HUES64 (cell line): ENCODE measurements at regions not wholly inside any gene's neighbourhood (a gene's known extent, or its start where the extent isn't known, plus 50 kb on each side); places are given as distances from the start of the nearest gene placed in this dataset.
"Not testable (repeated sequence)": the region's sequence is repeated elsewhere in the genome, so short reads cannot be mapped to it uniquely, and the experiment has no call there.

Experiments
- H3K27ac ChIP-seq: 2 replicates; pipeline ENCODE4 v1.7.0; 2013; ENCODE audit warnings: low read depth, low read length, inconsistent platforms
- H3K27me3 ChIP-seq: 2 replicates; pipeline ENCODE4 v1.6.1; 2013; ENCODE audit warnings: mild to moderate bottlenecking, low read length; ENCODE audit not compliant: insufficient read depth
- H3K36me3 ChIP-seq: 2 replicates; pipeline ENCODE4 v1.6.1; 2013; ENCODE audit warnings: mild to moderate bottlenecking, low read length; ENCODE audit not compliant: insufficient read depth
- H3K4me1 ChIP-seq: 2 replicates; pipeline ENCODE4 v1.6.1; 2013; ENCODE audit warnings: mild to moderate bottlenecking, low read length, moderate library complexity; ENCODE audit not compliant: insufficient read depth
- H3K4me3 ChIP-seq: 2 replicates; pipeline ENCODE4 v1.5.1; 2013; ENCODE audit warnings: mild to moderate bottlenecking, low read length, moderate library complexity
- H3K9ac ChIP-seq: 2 replicates; pipeline ENCODE4 v1.6.1; 2013; ENCODE audit warnings: mild to moderate bottlenecking, low read depth, low read length
- H3K9me3 ChIP-seq: 2 replicates; pipeline ENCODE4 v1.6.1; 2013; ENCODE audit warnings: low read depth, low read length; ENCODE audit not compliant: insufficient read depth
- WGBS: fragments of 150-250, 120-280 bp; methylation state at CpG from one replicate; pipeline ENCODE4 v1.1.7; 2013; ENCODE audit warnings: missing lambda C conversion rate; 5-methylcytosine and 5-hydroxymethylcytosine counted together

DNA sequence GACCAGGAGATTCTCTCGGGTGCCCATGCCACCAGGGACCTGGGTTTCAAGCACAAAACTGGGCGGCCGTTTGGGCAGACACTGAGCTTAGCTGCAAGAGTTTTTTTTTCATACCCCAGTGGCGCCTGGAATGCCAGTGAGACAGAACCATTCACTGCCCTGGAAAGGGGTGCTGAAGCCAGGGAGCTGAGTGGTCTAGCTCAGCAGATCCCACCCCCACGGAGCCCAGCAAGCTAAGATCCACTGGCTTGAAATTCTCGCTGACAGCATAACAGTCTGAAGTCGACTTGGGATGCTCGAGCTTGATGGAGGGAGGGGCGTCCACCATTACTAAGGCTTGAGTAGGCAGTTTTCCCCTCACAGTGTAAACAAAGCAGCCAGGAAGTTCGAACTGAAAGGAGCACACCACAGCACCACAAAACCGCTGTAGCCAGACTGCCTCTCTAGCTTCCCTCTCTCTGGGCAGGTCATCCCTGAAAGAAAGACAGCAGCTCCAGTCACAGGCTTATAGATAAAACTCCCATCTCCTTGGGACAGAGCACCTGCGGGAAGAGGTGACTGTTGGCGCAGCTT is 157.7 kb downstream of the GIPC2 start:
- H3K9ac ChIP-seq: not testable (repeated sequence)
- WGBS: 80% methylated on average over 13 of the region's 13 CpGs

DNA sequence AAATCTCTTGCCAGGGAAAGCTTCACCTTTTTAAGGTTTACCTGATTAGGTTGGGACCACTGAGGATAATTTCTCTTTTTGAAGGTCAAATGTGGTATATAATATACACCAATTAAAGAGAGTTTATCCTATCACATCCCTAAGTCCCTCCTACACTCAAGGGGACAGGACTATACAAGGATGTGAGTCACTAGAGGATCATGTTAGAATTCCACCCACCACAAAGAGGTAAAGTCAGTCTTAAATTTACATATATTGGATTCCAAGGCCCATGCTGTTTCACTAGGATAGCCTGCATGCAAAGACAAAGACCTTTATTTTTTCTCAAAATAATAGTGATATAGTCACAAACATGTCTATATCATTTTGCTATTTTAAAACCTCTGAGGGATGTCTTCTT is 164.4 kb downstream of the GIPC2 start:
- no peaks in the 10 kb centered on the region for H3K27me3 ChIP-seq
- H3K9me3 ChIP-seq: no peaks in the 10 kb centered on the region
- H3K27ac ChIP-seq: no peak overlapping the region
- no peak overlapping the region for H3K4me3 ChIP-seq
- H3K9ac ChIP-seq: no peak overlapping the region
- H3K4me1 ChIP-seq: no peaks in the 10 kb centered on the region; the same call in 1 of the 2 replicates
- H3K36me3 ChIP-seq: no peaks in the 10 kb centered on the region

More for the DNA sequence above, 157.7 kb downstream of the GIPC2 start:
- not testable (repeated sequence) for H3K4me1 ChIP-seq, H3K9me3 ChIP-seq, H3K27ac ChIP-seq, H3K4me3 ChIP-seq, H3K27me3 ChIP-seq, H3K36me3 ChIP-seq

DNA sequence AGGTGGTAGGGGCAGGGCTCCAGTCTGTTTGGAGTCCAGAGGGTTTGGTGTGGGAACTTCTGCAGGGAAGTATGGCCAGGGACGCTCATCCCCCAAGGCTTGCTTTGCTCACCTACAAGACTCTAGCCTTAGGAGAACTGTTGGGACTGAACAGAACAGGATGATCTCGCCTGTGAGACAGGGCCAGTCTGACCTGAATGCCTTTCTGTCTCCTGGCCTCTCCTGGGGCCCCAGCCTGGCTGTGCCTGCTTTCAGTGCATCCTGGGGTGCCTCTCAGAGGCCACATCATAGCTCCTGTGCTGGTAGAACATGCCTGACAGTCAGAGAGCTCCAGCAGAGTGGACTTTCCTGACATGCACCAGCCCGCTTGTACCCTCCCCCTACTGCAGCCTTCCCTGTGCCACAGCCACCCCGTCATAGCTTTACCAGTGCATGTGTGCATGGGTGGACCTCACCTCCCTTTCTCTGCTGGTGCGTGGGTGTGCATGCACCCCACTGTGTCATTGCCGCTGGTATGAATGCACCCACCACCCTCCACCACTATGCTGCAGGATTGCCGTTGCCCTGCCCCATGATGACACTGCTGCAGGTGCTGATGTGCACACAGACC is 165.8 kb downstream of the GIPC2 start:
- 93% methylated on average over 7 of the region's 7 CpGs for WGBS
- no peak overlapping the region for H3K9ac ChIP-seq
- H3K4me3 ChIP-seq: no peak overlapping the region
- no peak overlapping the region for H3K27ac ChIP-seq
- no peaks in the 10 kb centered on the region for H3K36me3 ChIP-seq
- no peaks in the 10 kb centered on the region for H3K9me3 ChIP-seq
- H3K27me3 ChIP-seq: no peaks in the 10 kb centered on the region
- no peaks in the 10 kb centered on the region; the same call in 1 of the 2 replicates for H3K4me1 ChIP-seq

DNA sequence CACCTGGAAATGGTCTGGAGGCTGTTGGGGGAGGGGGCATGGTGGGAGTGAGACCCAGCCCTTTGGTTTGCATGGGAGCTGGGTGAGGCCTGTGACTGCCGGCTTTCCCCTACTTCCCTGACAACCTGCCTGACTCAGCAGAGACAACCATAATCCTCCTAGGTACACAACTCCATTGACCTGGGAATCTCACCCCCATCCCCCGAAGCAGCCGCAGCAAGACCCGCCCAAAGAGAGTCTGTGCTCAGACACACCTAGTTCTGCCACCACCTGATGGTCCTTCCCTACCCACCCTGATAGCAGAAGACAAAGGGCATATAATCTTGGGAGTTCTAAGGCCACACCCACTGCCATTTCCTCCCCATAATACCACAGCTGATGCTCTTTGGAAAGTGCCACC is 168.6 kb downstream of the GIPC2 start:
- Histone ChIP-seq H3K9me3 (no peaks in the 10 kb centered on the region), H3K27me3 (no peaks in the 10 kb centered on the region), H3K9ac (no peak overlapping the region), H3K27ac (no peak overlapping the region), H3K4me3 (no peak overlapping the region), H3K36me3 (no peaks in the 10 kb centered on the region), H3K4me1 (no peaks in the 10 kb centered on the region; the same call in 1 of the 2 replicates)
- 88% methylated on average over 4 of the region's 4 CpGs for WGBS

DNA sequence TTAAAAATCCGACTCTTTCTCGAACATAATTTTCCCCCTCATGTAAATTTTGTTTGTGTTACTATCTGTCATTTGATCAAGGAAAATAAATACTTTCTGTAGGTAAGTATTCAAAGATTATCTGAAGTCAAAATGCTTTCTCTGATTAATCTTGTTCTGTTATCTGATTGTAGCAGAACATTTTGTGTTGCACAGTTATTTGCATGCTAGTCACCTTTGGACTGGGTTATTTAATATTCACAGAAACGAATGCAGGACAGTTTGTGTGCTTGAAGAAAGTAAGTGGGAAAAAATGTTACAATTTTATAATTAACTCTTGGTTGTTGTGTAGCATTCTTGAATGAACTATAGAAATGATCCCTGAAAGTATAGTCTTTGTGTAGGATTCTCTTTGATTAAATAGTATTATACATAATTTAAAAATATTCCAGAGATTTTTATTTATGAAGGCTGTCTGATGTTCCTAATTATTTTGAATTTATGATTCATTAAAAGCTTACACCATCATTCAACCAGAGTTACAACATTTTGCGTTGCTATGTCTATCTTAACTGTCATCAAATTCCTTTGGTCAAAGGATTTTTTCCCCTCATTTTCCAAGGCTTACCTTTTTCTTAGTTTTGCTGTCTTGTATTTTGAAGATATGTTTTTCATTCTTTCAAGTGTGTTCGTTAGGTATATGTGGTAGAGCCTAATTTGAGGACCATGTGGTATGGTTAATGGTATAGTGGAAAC is 176.6 kb downstream of the GIPC2 start:
- Histone ChIP-seq H3K4me3 (no peak overlapping the region), H3K27ac (no peak overlapping the region), H3K9me3 (no peaks in the 10 kb centered on the region), H3K27me3 (peaks cover 29% of the 10 kb centered on the region), H3K4me1 (peaks cover 17% of the 10 kb centered on the region), H3K36me3 (no peaks in the 10 kb centered on the region), H3K9ac (no peak overlapping the region)
- WGBS: 87% methylated on average over 3 of the region's 5 CpGs

DNA sequence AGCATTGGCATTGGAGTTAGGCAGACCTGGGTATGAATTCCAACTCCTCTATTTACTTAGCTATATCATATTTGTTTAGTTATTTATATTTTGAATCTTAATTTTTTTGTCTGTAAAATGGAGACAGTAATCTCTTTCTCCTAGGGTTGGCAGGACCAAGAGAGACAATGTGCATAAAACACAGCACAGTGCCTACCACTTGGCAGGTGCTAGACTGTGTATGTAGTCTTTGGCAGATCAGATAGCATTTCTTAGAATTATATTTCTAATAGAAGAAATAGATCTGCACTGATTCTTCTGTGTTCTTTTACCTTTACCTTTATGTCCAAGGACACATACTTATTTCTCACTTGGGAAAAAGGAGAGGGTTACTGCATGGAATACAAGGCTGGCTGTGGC is 177.2 kb downstream of the GIPC2 start:
- H3K4me1 ChIP-seq: peaks cover 23% of the 10 kb centered on the region
- no peaks in the 10 kb centered on the region for H3K9me3 ChIP-seq
- no peaks in the 10 kb centered on the region for H3K36me3 ChIP-seq
- no peak overlapping the region for H3K9ac ChIP-seq
- H3K4me3 ChIP-seq: no peak overlapping the region
- no peak overlapping the region for H3K27ac ChIP-seq
- H3K27me3 ChIP-seq: peaks cover 34% of the 10 kb centered on the region

DNA sequence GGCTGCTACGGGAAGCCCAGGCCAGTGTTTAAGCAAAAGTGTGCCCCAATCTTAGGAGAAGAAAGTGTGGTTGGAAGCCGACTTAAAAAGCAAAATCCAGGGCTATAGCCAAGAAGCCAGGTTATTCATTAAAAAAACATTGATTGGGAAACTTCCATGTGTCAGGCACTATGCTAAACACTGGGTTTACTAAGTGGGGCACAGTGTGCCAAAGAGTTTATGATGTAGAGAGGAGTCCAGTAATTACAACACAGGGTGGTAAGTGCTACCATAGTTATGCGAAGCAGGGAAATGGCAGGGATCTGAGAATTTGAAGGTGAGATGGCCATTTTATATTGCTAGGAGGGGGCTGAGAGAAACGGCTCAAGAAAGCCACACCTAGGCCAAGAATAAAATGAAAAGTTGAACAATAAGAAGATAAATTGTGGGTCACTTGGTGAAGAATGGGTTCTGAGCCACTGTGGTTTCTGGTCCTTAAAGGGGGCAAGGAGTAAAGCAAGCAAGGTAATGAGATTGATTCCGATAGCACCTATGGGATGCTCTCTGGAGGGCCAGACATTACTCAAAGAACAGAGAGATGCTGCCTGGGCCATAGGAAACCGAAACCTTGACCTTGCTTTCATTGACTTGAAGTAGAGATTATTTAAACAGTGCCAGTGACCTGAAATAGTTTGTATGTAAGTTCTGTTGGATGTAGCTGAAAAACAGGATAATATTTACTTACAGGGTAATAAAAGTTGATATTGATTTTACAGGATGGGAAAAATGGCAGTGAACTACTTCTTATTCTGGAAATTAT is 177.8 kb downstream of the GIPC2 start:
- no peak overlapping the region for H3K9ac ChIP-seq
- no peaks in the 10 kb centered on the region for H3K36me3 ChIP-seq
- peaks cover 29% of the 10 kb centered on the region for H3K4me1 ChIP-seq
- H3K9me3 ChIP-seq: no peaks in the 10 kb centered on the region
- 93% methylated on average over 6 of the region's 6 CpGs for WGBS
- peaks cover 41% of the 10 kb centered on the region for H3K27me3 ChIP-seq
- H3K4me3 ChIP-seq: no peak overlapping the region
- no peak overlapping the region for H3K27ac ChIP-seq

DNA sequence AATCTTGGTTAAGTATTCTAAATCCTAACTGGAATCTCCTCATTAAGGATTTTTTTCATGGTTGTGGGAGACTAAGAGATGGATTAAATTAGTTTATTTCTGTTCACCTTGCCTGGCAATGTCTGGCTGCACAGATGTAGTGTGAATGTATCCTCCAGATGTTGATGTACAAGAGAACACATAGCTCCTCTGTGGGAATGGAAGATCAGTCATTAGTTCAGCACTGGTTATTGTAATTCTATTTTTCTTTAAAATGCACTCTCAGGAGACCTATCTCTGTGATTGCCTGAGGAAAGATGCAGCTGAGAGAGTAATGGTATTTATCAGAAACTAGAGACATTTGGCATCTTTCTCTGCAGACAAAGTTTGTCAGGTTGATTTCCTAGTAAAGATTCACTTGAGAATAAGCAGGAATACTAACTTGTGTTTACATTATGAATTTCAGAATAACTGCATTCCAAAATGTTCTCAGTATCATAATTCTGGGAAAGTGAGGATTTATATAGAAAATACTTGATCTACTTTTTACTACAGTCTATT is 178.6 kb downstream of the GIPC2 start:
- H3K27ac ChIP-seq: no peak overlapping the region
- H3K36me3 ChIP-seq: no peaks in the 10 kb centered on the region

DNA sequence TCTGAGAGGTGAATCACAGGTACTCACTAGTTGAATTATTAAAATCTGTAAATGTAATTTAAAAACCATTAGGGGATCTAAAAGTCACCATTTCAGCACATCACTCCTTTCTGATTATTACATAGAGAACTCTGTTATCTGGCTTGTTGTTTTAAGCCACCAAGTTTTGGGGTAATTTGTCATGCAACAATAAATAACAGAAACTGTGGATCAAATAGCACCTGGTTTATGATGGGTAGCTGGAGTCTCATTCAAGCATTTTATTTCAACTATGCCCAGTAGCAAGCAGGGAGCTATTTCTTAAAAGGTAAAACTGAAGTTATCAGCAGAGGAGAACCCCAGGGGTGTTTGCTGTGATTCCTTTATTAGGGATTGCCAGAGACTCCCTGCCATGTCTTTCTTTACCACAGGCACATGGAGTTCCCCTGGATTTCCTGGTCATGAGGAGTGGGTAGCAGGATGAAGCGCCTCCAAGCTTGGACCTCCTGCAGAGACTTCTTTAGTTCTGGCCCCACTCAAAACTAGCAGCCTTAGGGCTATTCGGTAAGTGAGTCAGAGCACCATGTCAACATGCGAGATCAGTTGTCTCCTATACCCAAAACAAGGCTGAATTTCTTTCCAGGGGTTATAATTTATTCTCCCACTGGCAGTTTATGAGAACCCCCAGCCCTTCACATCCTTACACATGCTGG is 179.2 kb downstream of the GIPC2 start:
- Histone ChIP-seq H3K27ac (no peak overlapping the region), H3K36me3 (no peaks in the 10 kb centered on the region)

More for the DNA sequence above, 178.6 kb downstream of the GIPC2 start:
- H3K4me3 ChIP-seq: no peak overlapping the region
- peaks cover 48% of the 10 kb centered on the region for H3K27me3 ChIP-seq
- no peak overlapping the region for H3K9ac ChIP-seq
- peaks cover 33% of the 10 kb centered on the region for H3K4me1 ChIP-seq
- H3K9me3 ChIP-seq: no peaks in the 10 kb centered on the region

DNA sequence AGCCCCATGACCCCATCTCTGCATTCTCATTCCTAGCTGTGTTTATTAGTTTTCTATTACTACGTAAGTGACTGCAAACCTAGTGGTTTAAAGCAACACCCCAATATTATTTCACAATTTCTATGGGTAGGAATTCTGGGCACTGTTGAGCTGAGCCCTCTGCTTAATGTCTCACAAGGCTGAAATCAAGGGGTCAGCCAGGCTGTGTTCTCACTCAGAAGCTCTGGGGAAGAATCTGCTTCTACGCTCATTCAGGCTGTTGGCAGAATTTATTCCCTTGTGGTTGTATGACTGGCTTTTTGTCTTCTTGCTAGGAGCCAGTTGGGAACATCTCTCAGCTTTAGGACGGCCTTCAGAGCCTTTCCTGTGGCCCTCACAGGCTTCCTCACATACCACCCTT is 181.0 kb downstream of the GIPC2 start:
- Histone ChIP-seq H3K4me1 (peaks cover 36% of the 10 kb centered on the region), H3K27me3 (peaks cover 71% of the 10 kb centered on the region), H3K27ac (no peak overlapping the region), H3K9ac (no peak overlapping the region), H3K9me3 (no peaks in the 10 kb centered on the region), H3K4me3 (no peak overlapping the region), H3K36me3 (no peaks in the 10 kb centered on the region)
- WGBS: 84% methylated on average over 3 of the region's 3 CpGs

More for the DNA sequence above, 179.2 kb downstream of the GIPC2 start:
- Histone ChIP-seq H3K9ac (no peak overlapping the region), H3K4me1 (peaks cover 36% of the 10 kb centered on the region), H3K9me3 (no peaks in the 10 kb centered on the region), H3K27me3 (peaks cover 55% of the 10 kb centered on the region), H3K4me3 (no peak overlapping the region)
- WGBS: 27% methylated on average over 3 of the region's 3 CpGs
